Stimulated activated CD4-positive, alpha-beta T cell treated with anti-CD3 and anti-CD28 coated beads, TNF-alpha, amount 100 ng/mL, for 1 hour (primary cell): ENCODE measurements at regions not wholly inside any gene's neighbourhood (a gene's known extent, or its start where the extent isn't known, plus 50 kb on each side); places are given as distances from the start of the nearest gene placed in this dataset.

Experiments
- DNase-seq, 3 donors: peaks; one replicate each; pipeline ENCODE4 v3.0.0-alpha.2; 2020; ENCODE audit warnings: low read depth in 3 of 3, low spot score in 1 of 3

DNA sequence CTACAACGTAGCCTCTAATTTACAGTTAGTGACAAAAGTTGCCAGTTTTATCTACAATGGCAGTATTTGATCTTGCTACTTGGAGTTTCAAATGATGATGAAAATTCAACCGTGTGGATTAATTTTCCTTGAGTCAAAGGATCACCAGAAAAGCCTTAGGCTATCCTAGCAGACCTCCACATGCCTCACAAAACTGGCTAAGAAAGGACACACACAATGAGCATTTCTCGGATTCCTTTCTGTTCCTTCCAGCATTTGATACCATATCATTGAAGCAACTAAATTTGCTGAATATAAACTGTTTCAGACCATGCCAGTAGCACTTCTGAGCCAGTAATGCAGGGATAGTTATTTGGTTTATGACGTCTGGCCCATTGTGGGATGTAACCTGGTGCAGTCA is 587.4 kb upstream of the MDFIC2 start:
- DNase-seq: no peak

GRCh38 chr3:70890020-70890394 is 577.6 kb upstream of the MDFIC2 start:
- DNase-seq: no peak

DNA sequence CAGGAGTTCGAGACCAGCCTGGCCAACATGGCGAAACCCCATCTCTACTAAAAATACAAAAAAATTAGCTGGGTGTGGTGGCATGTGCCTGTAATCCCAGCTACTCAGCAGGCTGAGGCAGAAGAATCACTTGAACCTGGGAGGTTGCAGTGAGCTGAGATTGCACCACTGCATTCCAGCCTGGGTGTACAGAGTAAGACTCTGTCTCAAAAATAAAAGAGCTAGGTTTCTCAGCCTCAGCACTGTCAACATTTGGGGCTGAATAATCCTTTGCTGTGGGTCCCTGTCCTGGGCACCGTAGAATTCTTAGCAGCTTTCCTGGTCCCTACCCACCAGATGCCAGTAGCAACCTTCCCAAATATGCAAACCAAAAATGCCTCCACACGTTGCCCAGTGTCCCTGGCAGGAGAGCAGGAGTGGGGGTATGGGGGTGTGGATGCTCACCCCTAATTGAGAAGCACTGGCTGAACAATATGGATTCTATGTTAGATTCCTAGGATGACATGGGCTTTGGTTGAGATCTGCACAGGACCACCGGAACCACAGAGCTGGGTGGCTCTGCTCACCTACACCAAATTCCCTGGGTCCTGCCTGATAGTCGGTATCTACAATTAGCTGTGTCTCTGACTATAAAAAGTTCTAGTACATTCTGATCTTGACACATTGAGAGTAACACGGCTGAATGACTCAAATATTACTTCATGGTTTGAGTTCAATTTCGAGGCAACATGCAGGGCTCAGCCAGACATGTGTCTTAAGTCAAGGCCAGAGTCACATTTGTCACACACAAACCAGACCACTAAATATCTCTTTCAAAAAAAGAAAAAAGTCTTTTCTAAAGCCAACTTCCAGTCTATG is 577.0 kb upstream of the MDFIC2 start:
- no peak for DNase-seq

DNA sequence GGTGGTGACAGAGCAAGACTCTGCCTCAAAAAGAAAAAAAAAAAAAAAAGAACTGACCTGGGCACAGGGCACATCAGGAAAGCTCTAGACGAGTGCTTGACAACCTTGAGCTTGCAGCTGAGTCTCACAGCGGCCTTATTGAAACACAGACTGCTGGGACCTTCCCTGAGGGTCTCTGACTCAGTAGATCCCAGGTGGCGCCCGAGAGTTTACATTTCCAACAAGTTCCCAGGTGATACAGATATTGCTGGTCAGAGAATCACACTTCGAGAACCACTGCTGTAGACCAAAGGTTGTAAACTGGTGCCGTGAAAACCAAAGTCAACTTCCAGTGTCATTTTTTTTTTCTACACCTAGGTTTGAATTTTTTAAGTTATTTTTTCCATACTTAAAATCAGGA is 573.2 kb upstream of the MDFIC2 start:
- no peak for DNase-seq

GRCh38 chr3:70882104-70882503 is 569.7 kb upstream of the MDFIC2 start:
- DNase-seq: no peak

GRCh38 chr3:70880421-70880820 is 568.0 kb upstream of the MDFIC2 start:
- no peak for DNase-seq

DNA sequence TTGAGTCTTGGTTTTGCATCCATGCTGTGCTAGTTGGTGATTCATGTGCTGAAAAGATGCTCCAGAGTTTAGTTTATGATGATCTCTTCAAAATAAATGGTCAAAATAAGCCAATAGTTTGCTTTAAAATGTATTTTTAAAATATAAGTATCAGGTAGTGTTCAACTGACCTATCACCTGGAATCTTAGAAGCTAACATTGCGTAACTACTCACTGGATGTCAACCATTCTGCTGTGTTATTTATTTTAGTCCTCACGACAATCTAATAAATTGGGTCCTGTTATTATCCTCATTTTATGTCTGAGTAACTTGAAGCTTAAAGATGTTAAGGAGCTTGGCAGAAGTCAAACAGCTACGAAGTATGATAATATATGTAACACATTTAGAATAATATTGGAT is 563.7 kb upstream of the MDFIC2 start:
- no peak for DNase-seq

- DNase-seq: no peak
These were observed 561.8 kb upstream of the MDFIC2 start for GRCh38 chr3:70874196-70874595.

DNA sequence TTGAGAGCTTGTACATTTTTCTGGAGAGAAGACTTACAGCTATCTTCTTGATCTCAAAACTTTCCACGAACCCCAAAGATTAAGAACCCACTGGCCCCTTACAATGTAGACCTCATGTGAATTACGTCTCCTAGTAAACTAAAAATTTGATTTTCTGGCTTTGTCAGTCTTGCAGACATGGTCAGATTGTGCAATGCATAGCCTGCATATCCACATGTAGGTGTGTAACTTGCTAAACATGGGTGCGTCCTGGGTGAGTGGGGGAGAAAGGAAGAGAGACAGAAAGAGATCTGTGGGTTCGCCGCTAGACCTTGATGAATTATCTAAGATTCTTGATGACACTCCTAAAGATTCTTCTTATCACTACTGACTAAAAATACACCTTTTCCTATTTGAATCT is 561.2 kb upstream of the MDFIC2 start:
- no peak for DNase-seq

GRCh38 chr3:70871909-70872656 is 559.6 kb upstream of the MDFIC2 start:
- no peak for DNase-seq

DNA sequence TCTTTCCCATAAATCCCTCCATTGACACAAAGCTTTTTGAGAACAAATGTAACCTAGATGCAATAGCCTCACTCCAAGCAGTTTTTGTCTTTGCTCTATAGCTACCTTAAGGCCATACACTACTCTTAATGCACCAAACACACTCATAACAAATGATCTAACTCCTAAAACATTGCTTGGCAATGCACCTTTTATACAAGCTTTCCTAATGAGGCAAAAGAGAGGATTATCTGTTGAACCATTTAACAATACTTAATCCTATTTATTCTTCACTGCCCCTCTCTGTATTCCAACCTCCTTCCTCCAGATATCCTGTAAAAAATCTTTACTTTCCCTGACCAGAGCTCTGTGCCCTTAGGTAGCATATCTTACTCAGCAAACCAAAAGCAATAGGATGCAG is 558.1 kb upstream of the MDFIC2 start:
- no peak for DNase-seq

DNA sequence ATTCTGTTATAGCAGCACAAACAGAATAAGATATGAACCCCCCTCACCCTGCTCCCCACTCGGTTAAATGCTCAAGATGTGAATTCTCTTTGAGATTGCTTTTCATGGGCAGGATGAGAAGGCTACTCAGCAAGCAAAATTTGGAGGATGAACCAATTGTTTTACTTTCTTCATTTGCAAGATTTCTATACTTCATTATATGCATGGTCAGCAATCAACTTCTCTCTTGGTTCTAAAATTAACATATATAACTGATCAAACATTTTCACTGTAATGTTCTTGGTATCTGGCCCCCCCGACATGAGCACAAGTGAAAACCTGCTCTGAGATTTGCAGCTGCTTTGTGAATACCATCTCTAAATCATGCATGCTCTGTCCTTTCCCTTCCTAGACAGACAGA is 556.1 kb upstream of the MDFIC2 start:
- DNase-seq: no peak

DNA sequence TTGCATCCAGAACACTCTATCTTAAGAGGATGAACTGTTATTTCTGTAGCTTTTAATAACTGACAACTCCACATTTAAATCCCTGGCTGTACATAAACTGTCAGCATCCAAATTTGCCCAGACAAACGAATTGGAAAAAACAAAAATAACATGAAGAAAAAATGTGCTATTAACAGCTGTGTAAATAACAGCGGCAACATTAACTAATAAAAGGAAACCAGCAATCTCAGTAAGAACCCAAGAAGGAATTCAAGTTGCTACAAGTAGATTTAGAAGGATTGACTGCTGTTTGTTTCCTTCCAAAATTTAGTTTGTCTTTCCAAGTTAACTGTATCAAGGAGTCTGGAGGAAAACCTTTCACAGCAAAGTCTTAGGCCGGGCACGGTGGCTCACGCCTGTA is 550.6 kb upstream of the MDFIC2 start:
- DNase-seq: no peak

- DNase-seq: no peak
These were observed 549.4 kb upstream of the MDFIC2 start for GRCh38 chr3:70861855-70862254.

- DNase-seq: no peak
These were observed 548.8 kb upstream of the MDFIC2 start for GRCh38 chr3:70861234-70861633.

DNA sequence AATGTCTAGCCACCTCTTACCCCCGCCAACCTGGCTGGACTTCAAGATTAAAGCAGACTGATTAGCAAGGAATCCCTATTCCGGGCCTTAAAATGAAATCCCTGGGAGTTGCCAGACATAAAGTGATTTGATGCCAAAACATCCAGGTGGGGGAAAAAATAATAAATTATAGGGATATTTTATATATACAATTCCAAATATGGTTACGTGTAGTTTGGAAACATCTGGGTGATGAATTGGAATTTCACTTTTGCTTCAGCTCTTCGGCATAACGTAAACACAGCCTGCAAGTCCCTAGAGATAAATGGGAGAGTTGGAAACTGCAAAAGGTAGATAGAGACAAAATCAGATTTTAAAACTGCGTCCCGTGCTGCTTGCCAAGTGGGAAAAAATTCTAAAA is 545.5 kb upstream of the MDFIC2 start:
- DNase-seq: no peak

GRCh38 chr3:70856414-70857162 is 544.1 kb upstream of the MDFIC2 start:
- no peak for DNase-seq

GRCh38 chr3:70855149-70855548 is 542.7 kb upstream of the MDFIC2 start:
- DNase-seq: no peak

GRCh38 chr3:70854108-70854507 is 541.7 kb upstream of the MDFIC2 start:
- no peak for DNase-seq

- no peak for DNase-seq
These were observed 540.9 kb upstream of the MDFIC2 start for GRCh38 chr3:70853161-70853944.
